ENCODE measurements at regions not wholly inside any gene's neighbourhood (a gene's known extent, or its start where the extent isn't known, plus 50 kb on each side); places are given as distances from the start of the nearest gene placed in this dataset.

DNA sequence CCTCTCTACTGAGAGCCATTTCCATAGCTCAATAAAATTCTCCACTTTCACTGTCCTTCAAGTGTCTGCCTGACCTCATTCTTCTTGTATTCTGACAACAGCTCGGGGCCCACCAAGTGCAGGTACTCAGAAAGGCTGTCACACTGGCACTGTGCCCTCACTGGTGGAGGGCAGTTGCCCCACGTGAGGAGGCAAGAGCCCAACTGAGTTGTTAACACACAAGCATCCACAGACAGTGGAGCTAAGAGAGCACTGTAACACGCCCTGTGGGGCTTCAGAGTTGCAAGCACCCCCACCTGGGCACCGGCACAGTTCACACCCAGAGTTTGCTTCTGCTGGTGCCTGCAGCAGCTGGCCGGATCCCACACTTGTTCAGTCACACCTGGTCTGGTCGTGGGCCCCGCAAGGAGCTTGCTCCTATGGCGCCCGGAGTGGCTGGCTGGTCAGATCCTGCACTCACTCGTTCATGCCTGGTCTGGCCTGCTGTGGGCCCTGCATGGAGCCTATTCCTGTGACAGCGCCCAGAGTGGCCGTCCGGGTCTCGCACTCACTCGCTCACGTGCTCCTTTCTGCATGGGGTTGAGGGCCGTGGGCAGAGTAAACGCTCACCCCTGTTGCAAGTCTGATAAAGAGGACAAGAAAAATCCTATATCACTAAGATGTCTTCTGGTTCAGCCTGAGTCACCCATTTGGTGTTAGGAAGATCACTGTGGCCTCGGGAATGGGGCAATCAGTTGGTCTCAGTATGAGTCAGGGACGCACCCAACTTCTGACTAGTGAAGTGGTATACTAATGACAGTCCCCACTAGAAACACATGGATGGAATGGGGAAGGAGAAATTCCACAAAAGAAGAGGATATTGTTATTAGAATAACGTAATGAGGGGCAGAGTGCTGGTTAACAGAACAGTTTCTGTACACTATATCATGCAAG, 87.0 kb upstream of the CCNH start:
- DNase-seq: no peak

All from COR-L47 (cell line).